DMS53 treated with DMSO at 0.1 percent for 48 hours (cell line): ENCODE measurements at regions not wholly inside any gene's neighbourhood (a gene's known extent, or its start where the extent isn't known, plus 50 kb on each side); places are given as distances from the start of the nearest gene placed in this dataset.

Source experiments
- DNase-seq: peaks from one replicate; lab custom pipeline; 2025; ENCODE audit not compliant: unreplicated experiment; lab: John Stamatoyannopoulos, UW

- no peak for DNase-seq
Observed at GRCh38 chr9:1951446-1951845, 63.7 kb upstream of the SMARCA2 start.

GRCh38 chr9:1952001-1952400, 63.1 kb upstream of the SMARCA2 start:
- no peak for DNase-seq

- no peak for DNase-seq
Observed at GRCh38 chr9:1954238-1954637, 60.9 kb upstream of the SMARCA2 start.

GRCh38 chr9:1956958-1957357, 58.2 kb upstream of the SMARCA2 start:
- no peak for DNase-seq

GRCh38 chr9:1957856-1958255, 57.3 kb upstream of the SMARCA2 start:
- no peak for DNase-seq

GRCh38 chr9:1959371-1959770, 55.8 kb upstream of the SMARCA2 start:
- DNase-seq = no peak

GRCh38 chr9:1960342-1961042, 54.7 kb upstream of the SMARCA2 start:
- no peak for DNase-seq

- no peak for DNase-seq
Observed at GRCh38 chr9:1962122-1962521, 53.0 kb upstream of the SMARCA2 start.

GRCh38 chr9:1962588-1963106, 52.5 kb upstream of the SMARCA2 start:
- DNase-seq = no peak

GRCh38 chr9:1964093-1964492, 51.1 kb upstream of the SMARCA2 start:
- no peak for DNase-seq
